GM12878 (cell line): ENCODE measurements at regions not wholly inside any gene's neighbourhood (a gene's known extent, or its start where the extent isn't known, plus 50 kb on each side); places are given as distances from the start of the nearest gene placed in this dataset.
"Not testable (repeated sequence)": the region's sequence is repeated elsewhere in the genome, so short reads cannot be mapped to it uniquely, and the experiment has no call there.

Experiments used
- ATAC-seq: fragments of 200-7000 bp; cut with Tn5 transposase; 3 replicates; pipeline ENCODE4 v1.9.1; 2020; ENCODE audit warnings: mild to moderate bottlenecking, moderate library complexity
- BruUV-seq: library from RNA; stranded (reverse); fragments of 400-500 nt; replicated peaks from 2 replicates; lab custom pipeline; 2021; lab: Mats Ljungman, UMichigan
- CTCF ChIA-PET: fragments of 300-600 bp; sonication (Branson Sonifier 250); formaldehyde crosslinking; extraction: SDS; loops from one replicate; lab custom pipeline; 2021; ENCODE audit warnings: inconsistent platforms; lab: Yijun Ruan, JAX
- POLR2A ChIA-PET: fragments of 350-600 bp; formaldehyde crosslinking; extraction: SDS; loops from one replicate; lab custom pipeline; 2021; ENCODE audit warnings: inconsistent platforms; lab: Charles Lee
- RAD21 ChIA-PET: fragments of 300-600 bp; sonication (Branson Sonifier 250); formaldehyde crosslinking; loops from one replicate; lab custom pipeline; 2023; ENCODE audit warnings: antibody characterized with exemption; ENCODE audit not compliant: unreplicated experiment; lab: Charles Lee
- SMC1A ChIA-PET: fragments of 300-600 bp; sonication (Branson Sonifier 250); formaldehyde crosslinking; loops from one replicate; lab custom pipeline; 2023; ENCODE audit not compliant: unreplicated experiment, uncharacterized antibody; lab: Charles Lee
- DNase-seq: peaks from one replicate; pipeline ENCODE4 v3.0.0-alpha.2; 2011; ENCODE audit warnings: low read depth, low spot score
- FAIRE-seq: peaks from 3 replicates; lab custom pipeline; 2011; peaks lifted over from hg19 to GRCh38; lab: Jason Lieb, UNC
- H2AFZ ChIP-seq: 2 replicates; pipeline ENCODE4 v1.6.0; 2011; ENCODE audit warnings: low read depth, low read length, control low read depth; ENCODE audit not compliant: control insufficient read depth
- H3K27ac ChIP-seq: 2 replicates; pipeline ENCODE4 v1.5.1; 2011; ENCODE audit warnings: control low read depth; ENCODE audit not compliant: control insufficient read depth, insufficient read depth
- H3K27me3 ChIP-seq, 2 experiments: replicated peaks in 1 of 2; 2 replicates each; pipeline versions ENCODE4 v1.6.0 to v1.6.1; 2011; ENCODE audit warnings: low read length in 1 of 2; ENCODE audit not compliant: control insufficient read depth in 2 of 2, insufficient read depth in 2 of 2
- H3K36me3 ChIP-seq, 2 experiments: 2 replicates each; pipeline ENCODE4 v1.5.1; 2011; ENCODE audit warnings: low read length in 1 of 2; ENCODE audit not compliant: control insufficient read depth in 2 of 2, insufficient read depth in 2 of 2
- H3K4me1 ChIP-seq: 2 replicates; pipeline ENCODE4 v1.6.1; 2011; ENCODE audit warnings: mild to moderate bottlenecking, low read length, moderate library complexity, mixed read lengths; ENCODE audit not compliant: control insufficient read depth, insufficient read depth
- H3K4me2 ChIP-seq: 2 replicates; pipeline ENCODE4 v1.6.0; 2011; ENCODE audit warnings: control low read depth; ENCODE audit not compliant: control insufficient read depth, insufficient read depth
- H3K4me3 ChIP-seq: fragments of 200-600 bp; sonication (generic); 2 replicates; pipeline ENCODE4 v1.5.1; 2016
- H3K79me2 ChIP-seq: 2 replicates; pipeline ENCODE4 v1.6.0; 2011; ENCODE audit warnings: low read length; ENCODE audit not compliant: control insufficient read depth, insufficient read depth
- H3K9ac ChIP-seq: 2 replicates; pipeline ENCODE4 v1.8.0; 2011; ENCODE audit warnings: low read length, control low read depth, mixed read lengths; ENCODE audit not compliant: control insufficient read depth, insufficient read depth
- H3K9me3 ChIP-seq: replicated peaks from 3 replicates; pipeline ENCODE4 v1.5.1; 2011; ENCODE audit warnings: mild to moderate bottlenecking, low read length; ENCODE audit not compliant: control insufficient read depth, insufficient read depth
- H4K20me1 ChIP-seq: 2 replicates; pipeline ENCODE4 v1.6.0; 2011; ENCODE audit not compliant: control insufficient read depth, insufficient read depth
- WGBS: methylation state at CpG from one replicate; pipeline ENCODE4 v1.1.6; 2016; ENCODE audit warnings: low lambda C conversion rate; ENCODE audit not compliant: insufficient replicate concordance, insufficient coverage; ENCODE audit errors: missing lambda C conversion rate; 5-methylcytosine and 5-hydroxymethylcytosine counted together
- in situ Hi-C: fragments of 300-500 bp; cut with MboI; formaldehyde crosslinking; loops from 9 replicates; pipeline ENCODE4 v1.14.3; 2018; ENCODE audit warnings: mixed read lengths
- intact Hi-C: fragments of 100-400 bp; cut with micrococcal nuclease; formaldehyde crosslinking; loops from one replicate; pipeline ENCODE4 v1.14.2; 2022; ENCODE audit not compliant: unreplicated experiment

DNA sequence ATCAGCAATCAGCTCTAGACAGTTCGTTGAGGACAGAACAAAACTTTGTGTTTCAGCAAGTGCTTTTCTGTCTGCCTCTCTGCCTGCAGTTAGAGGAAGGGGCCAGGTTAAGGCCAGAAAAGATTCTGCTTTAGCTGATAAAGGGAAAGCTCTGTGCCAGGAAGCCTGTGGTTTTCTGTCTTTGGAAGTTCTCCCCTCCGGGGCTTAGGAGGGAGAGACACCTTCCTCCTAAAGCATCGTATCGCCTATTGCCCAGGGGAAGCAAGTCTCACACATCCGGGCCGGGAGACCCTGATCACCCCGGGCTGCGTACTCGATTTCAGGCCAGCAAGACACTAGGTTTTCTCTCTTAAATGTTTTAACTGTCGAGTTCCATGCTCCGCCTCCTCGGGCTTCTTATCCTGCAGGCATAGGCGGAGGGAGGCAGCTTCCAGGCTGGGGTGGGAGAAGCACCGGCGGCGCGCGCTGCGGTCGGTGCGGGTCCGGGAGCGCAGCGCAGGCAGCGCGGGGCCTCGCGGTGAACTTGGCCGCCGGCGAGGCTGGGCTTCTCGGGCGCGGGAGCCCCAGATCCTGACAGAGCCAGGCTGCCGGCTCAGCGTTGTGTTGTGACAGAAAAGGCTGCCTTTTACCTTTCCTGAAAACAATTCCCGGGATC lies 245.4 kb downstream of the BCL2L11 start:
- H3K4me1 ChIP-seq, H3K27me3 ChIP-seq, BruUV-seq, FAIRE-seq, in situ Hi-C loops, POLR2A ChIA-PET, H3K27ac ChIP-seq, H4K20me1 ChIP-seq, intact Hi-C loops, H3K9me3 ChIP-seq, DNase-seq, SMC1A ChIA-PET, H3K79me2 ChIP-seq, H3K4me2 ChIP-seq, ATAC-seq, H3K36me3 ChIP-seq, CTCF ChIA-PET, H3K4me3 ChIP-seq, RAD21 ChIA-PET, H3K9ac ChIP-seq, H2AFZ ChIP-seq: not testable (repeated sequence)
- 91% methylated on average over 30 of the region's 37 CpGs for WGBS

DNA sequence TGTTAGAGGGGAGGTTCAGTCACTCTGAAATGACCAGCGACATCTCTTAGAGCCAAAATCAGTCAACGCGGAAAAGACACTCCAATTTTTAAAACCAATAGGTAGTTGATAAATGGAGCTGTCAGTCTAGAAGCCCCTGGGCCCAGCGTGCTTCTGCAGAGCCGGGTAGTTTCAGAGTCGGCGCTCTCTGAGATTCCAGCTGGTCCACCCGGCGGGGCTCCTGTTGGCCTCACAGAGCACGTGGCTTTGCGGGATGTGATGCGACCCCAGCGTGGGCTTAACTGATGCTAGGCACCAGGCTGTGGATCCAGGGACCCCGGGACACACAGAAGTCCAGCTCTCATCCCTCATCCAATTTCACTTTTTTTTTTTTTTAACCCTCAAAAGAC lies 245.9 kb downstream of the BCL2L11 start:
- CTCF ChIA-PET, DNase-seq, H3K79me2 ChIP-seq, ATAC-seq, H3K4me2 ChIP-seq, in situ Hi-C loops, H3K4me3 ChIP-seq, H3K36me3 ChIP-seq, H3K27me3 ChIP-seq, BruUV-seq, POLR2A ChIA-PET, H3K9ac ChIP-seq, H3K9me3 ChIP-seq, FAIRE-seq, H3K27ac ChIP-seq, H2AFZ ChIP-seq, H3K4me1 ChIP-seq, H4K20me1 ChIP-seq, RAD21 ChIA-PET, intact Hi-C loops, SMC1A ChIA-PET: not testable (repeated sequence)
- 89% methylated on average over 10 of the region's 14 CpGs for WGBS

DNA sequence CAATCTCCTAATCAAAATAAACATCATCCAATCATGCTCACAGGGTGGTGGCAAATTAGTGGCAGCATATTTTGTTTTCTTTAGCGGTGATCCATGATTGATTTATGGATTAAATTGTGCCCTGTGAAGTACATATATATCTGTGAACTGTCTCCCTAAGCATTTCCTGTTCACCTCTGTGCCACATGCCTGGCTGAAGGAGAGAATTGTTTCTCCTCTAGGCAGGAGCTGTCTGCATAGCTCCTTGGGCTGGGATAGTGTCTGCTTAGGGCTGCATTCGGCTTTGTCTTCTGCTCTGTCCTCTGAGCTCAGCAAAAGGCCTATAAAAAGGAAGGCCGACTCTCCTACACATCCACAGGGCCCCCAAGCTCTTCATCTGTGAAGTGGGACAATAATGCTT lies 246.4 kb downstream of the BCL2L11 start:
- intact Hi-C loops, H3K4me1 ChIP-seq, H3K36me3 ChIP-seq, CTCF ChIA-PET, H3K9me3 ChIP-seq, RAD21 ChIA-PET, in situ Hi-C loops, H4K20me1 ChIP-seq, H3K4me2 ChIP-seq, H2AFZ ChIP-seq, BruUV-seq, H3K27me3 ChIP-seq, H3K4me3 ChIP-seq, H3K9ac ChIP-seq, FAIRE-seq, SMC1A ChIA-PET, POLR2A ChIA-PET, ATAC-seq, H3K27ac ChIP-seq, H3K79me2 ChIP-seq, DNase-seq: not testable (repeated sequence)
- WGBS, result 61% methylated on average over 3 of the region's 3 CpGs

DNA sequence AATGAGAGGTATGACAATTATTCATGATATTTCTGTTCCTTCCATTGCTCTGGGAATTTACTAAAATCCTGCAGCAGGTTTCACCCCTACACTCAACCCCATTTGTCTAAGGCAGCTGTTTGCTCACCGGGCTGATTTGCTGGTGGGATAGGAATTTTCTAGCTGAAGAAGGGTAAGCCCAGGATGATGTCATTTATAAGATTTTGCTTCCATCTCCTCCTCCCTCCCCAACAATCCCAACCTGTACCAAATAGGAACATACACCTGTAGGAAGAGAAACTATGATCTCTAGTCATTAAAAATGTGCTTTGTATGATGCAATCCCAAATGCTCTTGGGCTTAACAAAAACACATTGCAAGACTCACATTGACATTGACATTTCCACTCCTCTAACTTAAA lies 247.2 kb downstream of the BCL2L11 start:
- H3K27ac ChIP-seq, H3K4me2 ChIP-seq, H3K9ac ChIP-seq, H3K27me3 ChIP-seq, CTCF ChIA-PET, intact Hi-C loops, BruUV-seq, H3K9me3 ChIP-seq, H3K4me1 ChIP-seq, SMC1A ChIA-PET, ATAC-seq, H2AFZ ChIP-seq, H3K79me2 ChIP-seq, H3K4me3 ChIP-seq, H3K36me3 ChIP-seq, H4K20me1 ChIP-seq, RAD21 ChIA-PET, DNase-seq, in situ Hi-C loops, FAIRE-seq, POLR2A ChIA-PET: not testable (repeated sequence)
- 29% methylated on average over 1 of the region's 1 CpG for WGBS
